ENCODE measurements at regions not wholly inside any gene's neighbourhood (a gene's known extent, or its start where the extent isn't known, plus 50 kb on each side); places are given as distances from the start of the nearest gene placed in this dataset.

DNA sequence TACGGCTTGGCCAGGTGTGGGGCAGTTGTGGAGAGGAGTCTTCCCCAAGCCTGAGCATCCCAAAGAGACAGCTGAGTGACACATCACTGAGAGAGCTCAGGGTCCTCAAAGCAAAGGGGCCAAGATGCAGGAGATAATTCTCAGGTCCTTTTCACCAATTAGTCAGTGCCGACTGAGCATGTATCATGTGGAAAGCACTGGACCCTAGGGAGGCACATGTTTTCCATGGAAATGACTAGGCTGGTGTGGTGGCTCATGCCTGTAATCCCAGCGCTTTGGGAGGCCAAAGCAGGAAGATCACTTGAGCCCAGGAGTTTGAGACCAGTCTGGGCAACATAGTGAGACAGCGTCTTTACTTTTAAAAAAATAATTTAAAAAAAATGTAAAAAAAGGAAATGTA is 67.3 kb upstream of the PRPS1 start:
- TF ChIP-seq YY1 (IDR thresholded peaks at IDR 0.05; ENCODE audit: insufficient read depth, insufficient read length) (no peak), ZNF274 (IDR thresholded peaks at IDR 0.05; ENCODE audit: low read depth, low read length) (no peak)

All from NT2/D1 (cell line).